ENCODE measurements at regions not wholly inside any gene's neighbourhood (a gene's known extent, or its start where the extent isn't known, plus 50 kb on each side); places are given as distances from the start of the nearest gene placed in this dataset.

GRCh38 chr10:111748184-111748583, 435.4 kb downstream of the GPAM start:
- TF ChIP-seq CTCF (IDR thresholded peaks at IDR 0.05; ENCODE audit: borderline replicate concordance, control extremely low read depth, extremely low read depth, insufficient read depth, missing control alignments) = no peak
- in situ Hi-C loops (cut with MboI; ENCODE audit: low sequenced_read_pairs, unreplicated experiment) = no loop called here
- DNase-seq (ENCODE audit: low spot score) = no peak

- in situ Hi-C loops (cut with MboI; ENCODE audit: low sequenced_read_pairs, unreplicated experiment) = no loop called here
- no peak for DNase-seq (ENCODE audit: low spot score)
- no peak for TF ChIP-seq CTCF (IDR thresholded peaks at IDR 0.05; ENCODE audit: borderline replicate concordance, control extremely low read depth, extremely low read depth, insufficient read depth, missing control alignments)
These were observed 433.3 kb downstream of the GPAM start for GRCh38 chr10:111750165-111750849.

GRCh38 chr10:111756217-111757061, 427.1 kb downstream of the GPAM start:
- TF ChIP-seq CTCF (IDR thresholded peaks at IDR 0.05; ENCODE audit: borderline replicate concordance, control extremely low read depth, extremely low read depth, insufficient read depth, missing control alignments) = no peak
- in situ Hi-C loops (cut with MboI; ENCODE audit: low sequenced_read_pairs, unreplicated experiment) = no loop called here
- DNase-seq (ENCODE audit: low spot score) = peak; percentile 1

GRCh38 chr10:111758593-111758992, 425.0 kb downstream of the GPAM start:
- TF ChIP-seq CTCF (IDR thresholded peaks at IDR 0.05; ENCODE audit: borderline replicate concordance, control extremely low read depth, extremely low read depth, insufficient read depth, missing control alignments) = no peak
- in situ Hi-C loops (cut with MboI; ENCODE audit: low sequenced_read_pairs, unreplicated experiment) = no loop called here
- no peak for DNase-seq (ENCODE audit: low spot score)

- in situ Hi-C loops (cut with MboI; ENCODE audit: low sequenced_read_pairs, unreplicated experiment) = no loop called here
- no peak for DNase-seq (ENCODE audit: low spot score)
- no peak for TF ChIP-seq CTCF (IDR thresholded peaks at IDR 0.05; ENCODE audit: borderline replicate concordance, control extremely low read depth, extremely low read depth, insufficient read depth, missing control alignments)
These were observed 421.5 kb downstream of the GPAM start for GRCh38 chr10:111762114-111762513.

- TF ChIP-seq CTCF (IDR thresholded peaks at IDR 0.05; ENCODE audit: borderline replicate concordance, control extremely low read depth, extremely low read depth, insufficient read depth, missing control alignments) = no peak
- in situ Hi-C loops (cut with MboI; ENCODE audit: low sequenced_read_pairs, unreplicated experiment) = no loop called here
- no peak for DNase-seq (ENCODE audit: low spot score)
These were observed 418.3 kb downstream of the GPAM start for GRCh38 chr10:111765216-111765615.

Data from GM13976 (cell line).